GM19099 (cell line): ENCODE measurements at regions not wholly inside any gene's neighbourhood (a gene's known extent, or its start where the extent isn't known, plus 50 kb on each side); places are given as distances from the start of the nearest gene placed in this dataset.

ENCODE experiments used
- POLR2A ChIP-seq: IDR thresholded peaks from 3 replicates; pipeline ENCODE4 v1.6.1; 2011; ENCODE audit warnings: low read depth; ENCODE audit not compliant: insufficient read length; ENCODE audit errors: extremely low read depth

DNA sequence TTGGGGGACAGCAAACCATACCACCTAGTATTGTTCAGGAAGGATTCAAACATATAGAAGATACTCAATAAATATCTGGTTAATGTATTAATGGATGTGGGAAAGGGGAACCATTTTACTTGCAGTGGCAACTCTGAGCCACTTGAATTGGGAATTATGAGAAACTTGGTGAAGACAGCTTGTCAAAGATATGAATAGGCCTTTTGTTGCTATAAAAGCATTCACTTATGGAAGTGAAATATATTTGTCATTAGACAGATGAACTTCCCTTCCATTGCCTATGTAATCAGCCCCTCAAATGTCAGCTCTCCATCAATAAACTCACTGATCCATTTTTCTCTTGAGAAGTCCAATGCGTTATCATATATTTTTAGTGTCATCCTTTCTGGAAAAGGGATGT, 56.1 kb downstream of the GPR85 start:
- no peak for TF ChIP-seq POLR2A

DNA sequence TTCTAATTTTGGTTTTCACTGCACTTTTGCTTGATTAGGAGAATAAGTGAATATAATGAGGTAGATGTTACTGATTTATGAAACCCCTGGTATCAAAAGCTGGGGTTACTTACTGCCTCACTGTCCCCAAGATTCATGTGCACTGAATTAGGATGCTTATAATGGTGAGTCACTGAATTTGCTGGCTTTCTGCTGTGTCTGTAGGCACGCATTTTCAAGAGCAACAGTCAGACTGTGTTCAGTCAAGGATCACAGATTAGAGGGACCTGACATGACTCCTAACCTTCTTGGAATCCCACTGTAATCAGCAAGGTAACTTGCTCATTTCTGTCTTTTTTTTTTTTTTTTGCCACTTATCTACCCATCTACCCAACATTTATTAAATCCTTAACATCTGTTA, 59.7 kb downstream of the GPR85 start:
- no peak for TF ChIP-seq POLR2A

DNA sequence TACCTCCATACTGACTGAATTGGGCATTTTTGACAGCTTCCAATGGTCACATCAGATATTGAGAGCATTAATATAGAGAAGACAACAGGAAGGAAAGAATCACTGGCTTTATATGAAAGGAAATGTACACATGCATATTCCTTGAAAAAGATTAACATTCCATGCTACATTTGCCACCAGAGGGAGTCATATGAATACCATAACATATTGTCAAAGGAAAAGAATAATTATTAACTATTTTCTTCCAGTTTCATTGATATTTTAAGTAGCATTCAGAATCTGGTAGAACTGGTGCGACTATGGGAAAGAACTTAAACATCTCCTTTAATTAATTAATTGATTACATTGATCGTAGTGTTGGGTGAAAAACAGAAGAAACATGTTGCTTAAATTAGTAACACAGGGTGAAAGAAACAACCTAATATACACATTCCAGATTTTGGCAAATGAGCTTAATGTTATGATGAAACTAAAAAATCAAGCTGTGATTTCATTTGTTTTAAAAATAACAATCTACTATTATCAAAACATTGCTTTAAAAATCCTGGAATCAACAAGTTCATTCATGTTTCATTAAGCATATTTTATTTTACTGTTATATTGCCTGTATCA, 71.5 kb downstream of the GPR85 start:
- TF ChIP-seq POLR2A: no peak

DNA sequence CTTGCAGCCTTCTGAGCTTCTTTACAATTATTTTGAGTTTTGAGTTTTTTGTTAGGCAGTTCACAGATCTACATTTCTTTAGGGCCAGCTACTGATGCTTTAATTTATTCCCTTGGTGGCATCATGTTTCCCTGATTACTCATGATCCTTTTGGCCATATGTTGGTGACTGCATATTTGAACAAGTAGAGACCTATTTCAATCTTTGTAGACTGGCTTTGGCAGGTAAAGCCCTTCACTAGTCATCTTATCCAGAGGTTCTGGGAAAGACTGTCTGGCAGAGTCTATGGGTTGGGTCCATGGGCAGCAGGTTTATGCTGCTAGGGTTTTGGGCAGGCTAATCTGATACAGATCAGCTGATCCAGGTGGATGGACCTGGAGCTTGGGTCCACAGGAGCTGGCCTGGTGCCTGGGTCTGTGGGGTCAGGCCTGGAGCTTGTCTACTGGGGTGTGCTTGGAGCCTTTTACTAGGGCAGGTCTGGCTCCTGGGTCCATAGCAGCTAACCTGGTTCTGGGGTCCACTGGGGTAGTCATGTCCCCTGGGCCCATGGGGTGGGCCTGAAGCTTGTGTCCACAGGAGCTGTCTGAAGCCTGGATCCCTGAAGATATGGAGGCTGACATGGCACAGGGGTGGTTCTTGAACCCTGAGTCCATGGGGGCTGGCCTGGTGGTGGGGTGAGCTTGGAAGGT, 72.7 kb downstream of the GPR85 start:
- no peak for TF ChIP-seq POLR2A

DNA sequence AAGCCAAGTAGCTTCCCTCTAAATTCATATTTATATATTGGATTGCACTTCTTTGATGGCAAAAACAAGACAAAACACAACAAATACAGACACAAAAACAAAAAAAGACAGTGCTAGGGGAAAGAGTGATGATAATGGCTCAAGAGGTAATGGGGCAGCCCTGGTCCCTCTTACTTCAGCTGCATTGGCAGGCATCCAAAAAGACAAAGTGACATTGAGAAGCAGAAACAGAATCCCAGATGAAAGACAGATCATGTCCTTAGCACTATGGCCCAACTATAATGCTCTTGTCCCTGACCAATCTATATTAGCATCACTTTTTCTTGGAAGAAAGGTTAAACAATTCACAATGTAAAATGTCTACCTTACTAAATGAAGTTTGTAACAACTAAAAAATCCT, 76.2 kb downstream of the GPR85 start:
- no peak for TF ChIP-seq POLR2A

DNA sequence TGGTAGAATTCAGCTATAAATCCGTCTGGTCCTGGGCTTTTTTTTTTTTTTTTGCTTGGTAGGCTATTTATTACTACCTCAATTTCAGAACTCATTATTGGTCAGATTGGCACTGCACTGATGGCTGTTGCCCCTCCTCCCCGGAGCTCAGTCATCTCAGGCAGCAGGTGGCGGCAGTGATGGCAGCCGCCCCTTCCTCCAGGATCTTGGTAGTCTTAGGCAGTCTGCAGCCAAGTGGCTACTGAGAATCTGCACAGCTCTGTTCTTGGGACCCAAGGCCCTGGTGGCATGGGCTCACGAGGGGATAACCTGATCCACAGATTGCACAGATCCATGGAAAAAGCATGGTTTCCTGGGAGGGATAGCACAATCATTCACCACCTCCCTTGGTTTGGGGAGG, 77.9 kb downstream of the GPR85 start:
- no peak for TF ChIP-seq POLR2A

DNA sequence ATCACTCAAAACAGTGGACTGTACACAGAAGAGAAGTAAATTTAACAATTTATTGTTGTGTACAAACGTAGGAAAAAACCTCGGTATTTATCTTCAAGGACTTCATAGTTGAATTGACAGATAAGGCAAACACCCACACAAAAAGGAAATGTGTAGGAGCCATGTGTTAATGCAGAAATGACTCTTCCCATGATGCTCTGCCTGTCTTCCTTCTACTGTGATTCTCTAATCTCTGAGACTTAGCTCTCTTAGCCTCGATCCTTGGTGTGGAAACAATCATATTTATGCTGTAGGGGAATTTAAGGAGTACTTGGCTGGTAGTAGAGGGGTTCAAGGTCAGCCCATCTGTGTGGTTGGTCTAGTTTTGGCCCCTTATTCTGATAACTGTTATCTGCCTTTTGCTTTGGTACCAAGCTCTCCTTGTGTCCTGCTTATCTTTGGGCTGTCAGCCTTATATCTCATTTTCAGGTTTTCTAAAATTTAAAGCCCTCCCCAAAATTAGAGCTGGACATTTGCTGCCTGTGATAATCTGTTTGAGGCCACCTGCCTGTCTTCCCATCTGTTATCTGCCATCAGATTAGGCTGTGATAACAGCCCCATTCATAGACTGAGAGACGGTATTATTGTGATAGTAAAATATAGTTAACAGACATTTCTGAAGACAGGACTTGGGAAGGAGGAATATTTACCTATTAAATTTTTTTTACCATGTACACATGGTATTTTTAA, 81.7 kb downstream of the GPR85 start:
- TF ChIP-seq POLR2A: no peak

DNA sequence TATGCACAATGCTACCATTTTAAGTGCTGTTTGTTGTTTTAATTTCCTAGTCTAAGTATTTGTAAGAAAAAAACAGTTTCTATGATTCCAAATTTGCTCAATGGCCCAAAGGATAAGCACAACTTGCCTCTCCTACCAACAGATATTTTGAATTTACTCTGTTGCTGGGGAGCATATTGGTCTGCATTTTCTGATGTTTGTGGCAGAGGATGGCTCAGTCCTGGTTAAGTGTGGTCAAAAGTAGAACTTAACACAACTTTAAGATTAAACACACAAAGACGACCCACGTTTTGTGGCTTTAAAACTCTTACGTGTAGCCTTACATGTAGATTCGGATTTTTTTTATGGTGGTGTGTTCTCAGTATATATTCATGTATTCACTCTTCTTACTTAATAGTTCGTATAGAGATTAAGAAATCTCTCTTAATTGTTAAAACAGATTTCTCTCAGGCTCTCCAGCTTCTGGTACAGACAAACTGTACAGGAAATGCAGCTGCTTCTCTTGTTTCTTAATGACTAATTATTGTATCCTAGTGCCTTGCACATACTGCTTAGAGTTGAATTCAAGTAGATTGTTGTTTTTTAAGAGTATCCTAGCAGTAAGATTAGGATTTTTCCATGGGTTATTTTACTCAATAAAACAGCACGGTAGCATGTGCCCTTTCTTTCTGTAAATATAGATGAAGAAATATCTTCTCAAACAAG, 86.2 kb downstream of the GPR85 start:
- no peak for TF ChIP-seq POLR2A

DNA sequence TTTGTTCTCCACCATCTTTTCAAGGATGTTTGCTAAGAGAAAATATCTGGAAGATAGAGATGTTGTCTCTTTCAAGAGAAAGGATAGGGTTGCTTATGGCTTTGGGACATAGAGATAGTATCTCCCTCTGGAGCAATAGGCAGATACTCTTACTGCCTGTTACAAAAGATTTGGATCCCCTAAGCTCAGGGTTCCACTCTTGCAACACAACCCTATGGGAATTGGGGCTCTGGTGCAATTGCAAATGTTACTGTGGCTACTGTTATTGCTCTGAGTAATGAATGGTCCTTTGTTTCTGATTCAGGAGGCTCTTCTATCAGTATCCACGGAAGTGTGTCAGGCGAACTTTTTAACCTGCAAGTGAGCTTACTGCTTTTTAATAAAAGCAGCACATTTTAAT, 88.8 kb downstream of the GPR85 start:
- TF ChIP-seq POLR2A: no peak

DNA sequence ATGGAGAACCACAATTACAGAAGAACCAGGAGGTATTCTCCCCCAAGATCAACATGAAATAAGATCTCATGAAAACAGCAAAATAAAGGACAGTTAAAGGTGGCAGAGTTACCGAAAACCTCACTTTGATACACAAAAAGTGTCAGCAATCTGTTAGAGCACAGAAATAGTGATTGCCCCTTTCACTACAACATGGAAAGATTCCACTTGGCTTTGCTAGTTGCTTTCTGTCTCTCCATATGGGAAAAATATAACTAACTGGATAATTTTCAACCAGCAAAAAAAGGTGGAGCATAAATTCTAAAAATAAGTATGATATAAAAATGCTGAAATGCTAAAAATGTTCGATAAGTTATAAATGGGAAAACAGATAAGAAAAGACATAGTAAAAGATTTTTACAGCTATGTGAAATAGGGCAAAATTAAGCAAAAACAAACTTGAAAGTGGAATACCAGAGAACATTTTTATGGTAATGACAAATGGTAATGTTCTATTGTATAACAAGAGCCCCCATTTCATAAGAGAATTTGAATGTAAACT, 90.2 kb downstream of the GPR85 start:
- no peak for TF ChIP-seq POLR2A

DNA sequence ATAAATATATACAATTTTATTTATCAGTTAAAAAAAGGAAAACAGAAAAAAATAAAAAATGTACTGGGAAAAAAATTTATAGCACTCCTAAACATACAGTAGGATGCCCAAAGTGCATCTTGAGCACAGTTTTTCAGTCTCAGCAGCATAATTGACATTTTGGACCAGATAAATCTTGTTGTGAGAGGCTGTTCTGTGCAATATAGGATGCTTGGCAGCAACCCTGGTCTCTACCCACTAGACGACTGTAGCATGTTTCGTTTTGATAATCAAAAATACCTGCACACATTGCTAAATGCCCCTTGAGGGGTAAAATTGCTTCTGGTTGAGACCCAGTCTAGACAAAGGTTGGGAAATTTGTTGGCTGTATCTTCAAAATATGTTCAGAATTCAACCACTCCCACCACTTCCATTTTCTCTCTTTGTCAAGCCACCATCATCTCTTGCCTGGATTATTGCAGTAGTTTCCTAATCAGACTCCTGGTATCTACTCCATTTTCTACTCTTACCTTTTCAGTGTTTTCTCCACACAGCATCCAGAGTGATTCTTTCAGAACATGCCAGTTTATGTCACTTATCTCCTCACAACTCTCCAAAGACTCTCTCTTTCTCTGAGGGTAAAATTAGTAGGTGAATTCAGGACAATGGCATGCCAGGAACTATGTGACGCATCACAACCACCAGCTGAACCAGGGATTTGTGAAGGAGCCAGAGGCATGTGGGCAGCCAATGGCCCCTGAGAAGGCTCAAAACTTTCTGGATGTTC, 91.4 kb downstream of the GPR85 start:
- TF ChIP-seq POLR2A: no peak

DNA sequence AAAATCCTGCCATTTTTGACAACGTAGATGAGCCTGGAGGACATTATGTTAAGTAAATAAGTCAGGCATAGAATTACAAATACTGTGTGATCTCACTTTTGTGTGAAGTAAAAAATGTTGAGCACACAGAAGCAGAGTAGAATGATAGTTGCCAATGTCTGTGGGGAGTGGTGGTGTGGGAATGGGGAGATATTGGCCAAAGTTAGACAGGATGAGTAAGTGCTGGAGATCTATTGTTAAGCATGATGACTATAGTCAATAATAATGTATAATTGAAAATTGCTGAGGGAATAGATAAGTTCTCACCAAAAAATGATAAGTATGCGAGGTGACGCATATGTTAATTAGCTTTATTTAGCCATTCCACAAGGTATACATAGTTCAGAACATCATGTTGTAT, 92.0 kb downstream of the GPR85 start:
- TF ChIP-seq POLR2A: no peak

DNA sequence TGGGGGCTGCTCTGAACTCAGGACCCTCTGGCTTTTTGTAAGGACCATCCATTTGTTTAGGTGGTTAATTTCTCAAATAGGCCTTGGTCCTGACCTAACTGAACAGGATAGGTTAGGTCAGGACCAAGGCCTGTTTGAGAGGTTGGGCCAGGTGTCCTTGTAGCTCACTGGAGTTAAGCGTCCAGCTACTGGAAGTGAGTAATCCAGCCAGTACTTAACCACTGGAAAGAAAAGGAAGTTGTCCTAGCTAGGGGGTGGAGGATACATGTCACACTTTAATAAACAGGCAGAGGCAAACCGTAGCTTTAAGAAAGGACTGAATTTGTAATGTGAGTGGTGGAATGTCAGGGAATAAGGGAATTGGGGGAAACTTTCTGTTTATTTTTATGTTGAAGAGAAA, 96.0 kb downstream of the GPR85 start:
- TF ChIP-seq POLR2A: no peak

DNA sequence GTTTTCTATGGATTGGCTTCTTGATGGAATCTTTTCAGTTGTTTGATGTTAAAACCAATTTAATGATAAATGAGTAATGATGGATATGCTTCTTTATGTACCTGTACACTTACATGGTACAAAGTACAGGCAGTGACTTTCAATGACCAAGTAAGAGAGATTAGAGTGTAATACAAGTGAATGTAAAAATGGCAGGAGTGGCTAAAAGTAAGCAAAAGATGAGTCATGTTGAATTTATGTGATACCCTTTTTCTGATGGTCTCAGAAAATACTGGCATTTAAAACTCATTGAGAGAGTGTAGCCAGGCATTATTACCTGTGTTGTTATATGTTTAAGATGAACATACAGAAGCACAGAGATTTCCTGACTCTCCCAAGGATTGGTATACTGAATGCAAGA, 97.1 kb downstream of the GPR85 start:
- TF ChIP-seq POLR2A: no peak

DNA sequence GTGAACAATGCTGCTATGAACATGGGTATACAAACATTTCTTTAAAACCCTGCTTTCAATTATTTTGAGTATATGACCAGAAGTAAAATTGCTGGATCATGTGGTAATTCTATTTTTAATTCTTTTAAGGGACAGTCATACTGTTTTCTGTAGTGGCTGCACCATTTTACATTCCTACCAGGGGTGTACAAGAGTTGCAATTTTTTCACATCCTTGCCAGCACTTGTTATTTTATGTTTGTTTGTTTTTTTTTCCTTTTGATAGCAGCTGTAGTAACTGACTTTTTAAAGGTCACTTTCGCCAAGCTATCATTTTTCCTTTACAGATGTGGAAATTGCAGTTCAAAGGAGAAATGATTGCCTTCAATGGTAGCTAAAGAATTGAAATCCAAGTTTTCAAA, 99.5 kb downstream of the GPR85 start:
- TF ChIP-seq POLR2A: no peak
